SK-N-SH treated with all-trans-retinoic acid at 6 μM for 48 hours (cell line): ENCODE measurements at regions not wholly inside any gene's neighbourhood (a gene's known extent, or its start where the extent isn't known, plus 50 kb on each side); places are given as distances from the start of the nearest gene placed in this dataset.

ENCODE experiments used
- ARNTL ChIP-seq: fragments of 450-650 bp; formaldehyde crosslinking; IDR thresholded peaks from 2 replicates; pipeline ENCODE4 v1.5.0; 2020; ENCODE audit warnings: low read depth, mild to moderate bottlenecking, moderate library complexity, borderline replicate concordance
- TOX ChIP-seq: fragments of 250-450 bp; sonication (Bioruptor Pico); IDR thresholded peaks from 2 replicates; pipeline ENCODE4 v1.8.0; 2021; ENCODE audit warnings: mild to moderate bottlenecking, moderate library complexity, borderline replicate concordance
- ZFP30 ChIP-seq: fragments of 450-650 bp; formaldehyde crosslinking; IDR thresholded peaks from 2 replicates; pipeline ENCODE4 v1.5.0; 2022; ENCODE audit warnings: mild to moderate bottlenecking, moderate library complexity
- ZNF8 ChIP-seq: fragments of 450-650 bp; formaldehyde crosslinking; IDR thresholded peaks from 2 replicates; pipeline ENCODE4 v1.5.0; 2020; ENCODE audit warnings: mild to moderate bottlenecking, moderate library complexity
- TF ChIP-seq, protein P1 (sequence below): fragments of 250-450 bp; sonication (Bioruptor Pico); IDR thresholded peaks from 2 replicates; pipeline ENCODE4 v1.8.0; 2020; ENCODE audit warnings: mild to moderate bottlenecking, moderate library complexity, borderline replicate concordance
- TF ChIP-seq, protein P2 (sequence below): fragments of 250-450 bp; sonication (Bioruptor Pico); IDR thresholded peaks from 2 replicates; pipeline ENCODE4 v1.5.1; 2020; ENCODE audit warnings: low read depth, mild to moderate bottlenecking, moderate library complexity
- TF ChIP-seq, protein P3 (sequence below): fragments of 250-450 bp; sonication (Bioruptor Pico); IDR thresholded peaks from 2 replicates; pipeline ENCODE4 v1.5.1; 2021; ENCODE audit warnings: mild to moderate bottlenecking, moderate library complexity
- TF ChIP-seq, protein P4 (sequence below): fragments of 250-450 bp; sonication (Bioruptor Pico); IDR thresholded peaks from 2 replicates; pipeline ENCODE4 v1.5.0; 2020; ENCODE audit warnings: mild to moderate bottlenecking, moderate library complexity

DNA sequence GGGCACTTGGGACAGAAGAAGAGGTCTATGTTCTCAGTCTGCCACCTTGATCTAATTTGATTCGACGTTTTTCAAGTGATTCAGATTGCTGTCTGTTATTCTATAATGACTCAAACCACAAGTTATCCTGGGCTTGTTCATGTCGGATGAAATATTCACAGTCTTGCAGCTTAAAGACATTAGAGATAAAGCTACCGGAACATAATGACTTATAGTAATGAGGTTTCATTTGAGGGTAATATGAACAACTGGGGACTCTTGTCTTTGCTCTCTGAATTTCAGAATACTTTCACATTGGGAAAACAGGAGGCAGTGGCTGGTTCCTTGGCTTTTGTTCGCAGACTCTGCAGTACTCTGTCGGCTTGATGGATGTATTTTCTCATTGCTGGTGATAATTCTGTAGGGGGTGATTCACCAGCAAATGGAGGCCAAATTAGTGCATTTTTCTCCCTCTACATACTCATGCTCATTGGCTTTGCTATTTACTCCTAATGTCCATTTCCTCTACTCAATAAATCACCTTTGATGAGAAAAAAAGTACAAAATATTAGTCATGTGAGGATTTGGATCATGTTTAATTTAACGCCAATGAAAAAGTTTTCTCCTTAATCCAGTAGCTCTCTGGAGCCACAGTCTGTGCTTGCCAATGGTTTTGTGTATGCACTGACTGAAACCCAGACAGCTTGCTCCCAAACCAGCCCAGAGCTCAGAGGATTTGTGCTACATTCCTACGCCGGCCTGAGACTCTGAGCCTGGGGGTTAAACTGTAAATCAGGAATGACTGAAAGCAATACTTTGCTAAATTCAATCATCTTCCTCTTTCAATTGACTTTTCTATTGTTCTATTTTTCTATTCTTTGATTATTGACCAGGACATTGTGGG is 154.7 kb upstream of the ANKH start:
- TF ChIP-seq, protein P1, sequence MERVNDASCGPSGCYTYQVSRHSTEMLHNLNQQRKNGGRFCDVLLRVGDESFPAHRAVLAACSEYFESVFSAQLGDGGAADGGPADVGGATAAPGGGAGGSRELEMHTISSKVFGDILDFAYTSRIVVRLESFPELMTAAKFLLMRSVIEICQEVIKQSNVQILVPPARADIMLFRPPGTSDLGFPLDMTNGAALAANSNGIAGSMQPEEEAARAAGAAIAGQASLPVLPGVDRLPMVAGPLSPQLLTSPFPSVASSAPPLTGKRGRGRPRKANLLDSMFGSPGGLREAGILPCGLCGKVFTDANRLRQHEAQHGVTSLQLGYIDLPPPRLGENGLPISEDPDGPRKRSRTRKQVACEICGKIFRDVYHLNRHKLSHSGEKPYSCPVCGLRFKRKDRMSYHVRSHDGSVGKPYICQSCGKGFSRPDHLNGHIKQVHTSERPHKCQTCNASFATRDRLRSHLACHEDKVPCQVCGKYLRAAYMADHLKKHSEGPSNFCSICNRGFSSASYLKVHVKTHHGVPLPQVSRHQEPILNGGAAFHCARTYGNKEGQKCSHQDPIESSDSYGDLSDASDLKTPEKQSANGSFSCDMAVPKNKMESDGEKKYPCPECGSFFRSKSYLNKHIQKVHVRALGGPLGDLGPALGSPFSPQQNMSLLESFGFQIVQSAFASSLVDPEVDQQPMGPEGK = peak; percentile 15; the same call in 1 of the 2 replicates
- TF ChIP-seq ZNF8 (CRISPR knock-in tag) = no peak
- TF ChIP-seq, protein P2, sequence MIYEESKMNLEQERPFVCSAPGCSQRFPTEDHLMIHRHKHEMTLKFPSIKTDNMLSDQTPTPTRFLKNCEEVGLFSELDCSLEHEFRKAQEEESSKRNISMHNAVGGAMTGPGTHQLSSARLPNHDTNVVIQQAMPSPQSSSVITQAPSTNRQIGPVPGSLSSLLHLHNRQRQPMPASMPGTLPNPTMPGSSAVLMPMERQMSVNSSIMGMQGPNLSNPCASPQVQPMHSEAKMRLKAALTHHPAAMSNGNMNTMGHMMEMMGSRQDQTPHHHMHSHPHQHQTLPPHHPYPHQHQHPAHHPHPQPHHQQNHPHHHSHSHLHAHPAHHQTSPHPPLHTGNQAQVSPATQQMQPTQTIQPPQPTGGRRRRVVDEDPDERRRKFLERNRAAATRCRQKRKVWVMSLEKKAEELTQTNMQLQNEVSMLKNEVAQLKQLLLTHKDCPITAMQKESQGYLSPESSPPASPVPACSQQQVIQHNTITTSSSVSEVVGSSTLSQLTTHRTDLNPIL (CRISPR knock-in tag) = no peak
- TF ChIP-seq, protein P3, sequence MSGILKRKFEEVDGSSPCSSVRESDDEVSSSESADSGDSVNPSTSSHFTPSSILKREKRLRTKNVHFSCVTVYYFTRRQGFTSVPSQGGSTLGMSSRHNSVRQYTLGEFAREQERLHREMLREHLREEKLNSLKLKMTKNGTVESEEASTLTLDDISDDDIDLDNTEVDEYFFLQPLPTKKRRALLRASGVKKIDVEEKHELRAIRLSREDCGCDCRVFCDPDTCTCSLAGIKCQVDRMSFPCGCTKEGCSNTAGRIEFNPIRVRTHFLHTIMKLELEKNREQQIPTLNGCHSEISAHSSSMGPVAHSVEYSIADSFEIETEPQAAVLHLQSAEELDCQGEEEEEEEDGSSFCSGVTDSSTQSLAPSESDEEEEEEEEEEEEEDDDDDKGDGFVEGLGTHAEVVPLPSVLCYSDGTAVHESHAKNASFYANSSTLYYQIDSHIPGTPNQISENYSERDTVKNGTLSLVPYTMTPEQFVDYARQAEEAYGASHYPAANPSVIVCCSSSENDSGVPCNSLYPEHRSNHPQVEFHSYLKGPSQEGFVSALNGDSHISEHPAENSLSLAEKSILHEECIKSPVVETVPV (CRISPR knock-in tag) = no peak
- TF ChIP-seq ARNTL (CRISPR knock-in tag) = no peak
- TF ChIP-seq TOX = no peak
- TF ChIP-seq, protein P4, sequence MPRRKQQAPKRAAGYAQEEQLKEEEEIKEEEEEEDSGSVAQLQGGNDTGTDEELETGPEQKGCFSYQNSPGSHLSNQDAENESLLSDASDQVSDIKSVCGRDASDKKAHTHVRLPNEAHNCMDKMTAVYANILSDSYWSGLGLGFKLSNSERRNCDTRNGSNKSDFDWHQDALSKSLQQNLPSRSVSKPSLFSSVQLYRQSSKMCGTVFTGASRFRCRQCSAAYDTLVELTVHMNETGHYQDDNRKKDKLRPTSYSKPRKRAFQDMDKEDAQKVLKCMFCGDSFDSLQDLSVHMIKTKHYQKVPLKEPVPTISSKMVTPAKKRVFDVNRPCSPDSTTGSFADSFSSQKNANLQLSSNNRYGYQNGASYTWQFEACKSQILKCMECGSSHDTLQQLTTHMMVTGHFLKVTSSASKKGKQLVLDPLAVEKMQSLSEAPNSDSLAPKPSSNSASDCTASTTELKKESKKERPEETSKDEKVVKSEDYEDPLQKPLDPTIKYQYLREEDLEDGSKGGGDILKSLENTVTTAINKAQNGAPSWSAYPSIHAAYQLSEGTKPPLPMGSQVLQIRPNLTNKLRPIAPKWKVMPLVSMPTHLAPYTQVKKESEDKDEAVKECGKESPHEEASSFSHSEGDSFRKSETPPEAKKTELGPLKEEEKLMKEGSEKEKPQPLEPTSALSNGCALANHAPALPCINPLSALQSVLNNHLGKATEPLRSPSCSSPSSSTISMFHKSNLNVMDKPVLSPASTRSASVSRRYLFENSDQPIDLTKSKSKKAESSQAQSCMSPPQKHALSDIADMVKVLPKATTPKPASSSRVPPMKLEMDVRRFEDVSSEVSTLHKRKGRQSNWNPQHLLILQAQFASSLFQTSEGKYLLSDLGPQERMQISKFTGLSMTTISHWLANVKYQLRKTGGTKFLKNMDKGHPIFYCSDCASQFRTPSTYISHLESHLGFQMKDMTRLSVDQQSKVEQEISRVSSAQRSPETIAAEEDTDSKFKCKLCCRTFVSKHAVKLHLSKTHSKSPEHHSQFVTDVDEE (CRISPR knock-in tag) = no peak
- TF ChIP-seq ZFP30 (CRISPR knock-in tag) = no peak
